HL-60 (cell line): ENCODE measurements at regions not wholly inside any gene's neighbourhood (a gene's known extent, or its start where the extent isn't known, plus 50 kb on each side); places are given as distances from the start of the nearest gene placed in this dataset.

ENCODE experiments used
- GABPA ChIP-seq: IDR thresholded peaks from 2 replicates; pipeline ENCODE4 v1.6.1; 2012; ENCODE audit warnings: low read depth
- POLR2AphosphoS5 ChIP-seq: IDR thresholded peaks from 2 replicates; pipeline ENCODE4 v1.6.1; 2012; ENCODE audit warnings: low read depth
- SPI1 ChIP-seq: IDR thresholded peaks from 2 replicates; pipeline ENCODE4 v1.6.1; 2012; ENCODE audit warnings: low read depth, mild to moderate bottlenecking, borderline replicate concordance
- TF ChIP-seq, protein P1 (sequence below): IDR thresholded peaks from one replicate; pipeline ENCODE4 v1.5.1; 2011; ENCODE audit warnings: low read length, control low read depth, inconsistent platforms; ENCODE audit not compliant: insufficient read depth

DNA sequence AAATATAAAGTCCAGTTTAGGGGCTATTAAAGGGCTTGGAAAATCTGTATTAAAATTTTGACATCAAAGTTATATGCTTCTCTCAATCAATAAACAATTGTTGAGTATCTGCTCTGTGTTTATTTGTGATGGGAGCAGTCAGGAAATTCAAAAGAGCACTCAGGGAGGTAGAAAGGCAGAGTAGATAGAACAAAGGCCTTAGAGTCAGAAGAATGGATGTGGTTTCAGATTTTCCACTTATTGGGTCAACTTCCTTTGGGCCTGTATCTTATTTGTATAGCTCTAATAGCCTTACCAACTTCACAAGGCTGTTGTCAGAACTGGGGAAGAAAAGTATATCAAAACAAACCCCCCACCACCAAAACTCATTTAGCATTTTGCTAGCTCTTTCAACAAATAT lies 302.6 kb downstream of the SPRY2 start:
- TF ChIP-seq, protein P1, sequence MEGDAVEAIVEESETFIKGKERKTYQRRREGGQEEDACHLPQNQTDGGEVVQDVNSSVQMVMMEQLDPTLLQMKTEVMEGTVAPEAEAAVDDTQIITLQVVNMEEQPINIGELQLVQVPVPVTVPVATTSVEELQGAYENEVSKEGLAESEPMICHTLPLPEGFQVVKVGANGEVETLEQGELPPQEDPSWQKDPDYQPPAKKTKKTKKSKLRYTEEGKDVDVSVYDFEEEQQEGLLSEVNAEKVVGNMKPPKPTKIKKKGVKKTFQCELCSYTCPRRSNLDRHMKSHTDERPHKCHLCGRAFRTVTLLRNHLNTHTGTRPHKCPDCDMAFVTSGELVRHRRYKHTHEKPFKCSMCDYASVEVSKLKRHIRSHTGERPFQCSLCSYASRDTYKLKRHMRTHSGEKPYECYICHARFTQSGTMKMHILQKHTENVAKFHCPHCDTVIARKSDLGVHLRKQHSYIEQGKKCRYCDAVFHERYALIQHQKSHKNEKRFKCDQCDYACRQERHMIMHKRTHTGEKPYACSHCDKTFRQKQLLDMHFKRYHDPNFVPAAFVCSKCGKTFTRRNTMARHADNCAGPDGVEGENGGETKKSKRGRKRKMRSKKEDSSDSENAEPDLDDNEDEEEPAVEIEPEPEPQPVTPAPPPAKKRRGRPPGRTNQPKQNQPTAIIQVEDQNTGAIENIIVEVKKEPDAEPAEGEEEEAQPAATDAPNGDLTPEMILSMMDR: no peak
- TF ChIP-seq POLR2AphosphoS5 (no peak), GABPA (no peak), SPI1 (no peak)
